GM23338 (cell line): ENCODE measurements at regions not wholly inside any gene's neighbourhood (a gene's known extent, or its start where the extent isn't known, plus 50 kb on each side); places are given as distances from the start of the nearest gene placed in this dataset.

ENCODE experiments used
- ATAC-seq: fragments of 200-7000 bp; cut with Tn5 transposase; 3 replicates; pipeline ENCODE4 v1.9.1; 2020
- DNase-seq: peaks from one replicate; pipeline ENCODE4 v3.0.0-alpha.2; 2015; ENCODE audit warnings: low spot score
- H2AFZ ChIP-seq: fragments of 200-600 bp; sonication (generic); 2 replicates; pipeline ENCODE4 v1.8.0; 2016; ENCODE audit warnings: antibody characterized with exemption, mild to moderate bottlenecking, moderate library complexity
- H3F3A ChIP-seq: fragments of 200-600 bp; sonication (generic); replicated peaks from 2 replicates; pipeline ENCODE4 v1.8.0; 2017; ENCODE audit warnings: antibody characterized with exemption, mixed run types, low read depth
- H3K27ac ChIP-seq: fragments of 200-600 bp; sonication (generic); 2 replicates; pipeline ENCODE4 v1.6.1; 2016; ENCODE audit warnings: low read depth
- H3K27me3 ChIP-seq: fragments of 200-600 bp; sonication (generic); 2 replicates; pipeline ENCODE4 v1.8.0; 2016; ENCODE audit warnings: mild to moderate bottlenecking, mixed run types, moderate library complexity; ENCODE audit not compliant: insufficient read depth
- H3K36me3 ChIP-seq: fragments of 200-600 bp; sonication (generic); 2 replicates; pipeline ENCODE4 v1.8.0; 2016; ENCODE audit warnings: mild to moderate bottlenecking; ENCODE audit not compliant: insufficient read depth
- H3K4me1 ChIP-seq: fragments of 200-600 bp; sonication (generic); 2 replicates; pipeline ENCODE4 v1.8.0; 2016; ENCODE audit warnings: mild to moderate bottlenecking, moderate library complexity; ENCODE audit not compliant: insufficient read depth
- H3K4me2 ChIP-seq: fragments of 200-600 bp; sonication (generic); 2 replicates; pipeline ENCODE4 v1.7.1; 2017; ENCODE audit warnings: mixed run types
- H3K4me3 ChIP-seq: fragments of 200-600 bp; sonication (generic); 2 replicates; pipeline ENCODE4 v1.6.1; 2016; ENCODE audit warnings: mixed run types
- H3K79me2 ChIP-seq: fragments of 200-600 bp; sonication (generic); replicated peaks from 2 replicates; pipeline ENCODE4 v1.8.0; 2017; ENCODE audit warnings: mild to moderate bottlenecking; ENCODE audit not compliant: insufficient read depth
- H3K9me2 ChIP-seq: fragments of 200-600 bp; sonication (generic); 2 replicates; pipeline ENCODE4 v1.8.0; 2017; ENCODE audit not compliant: insufficient read depth
- H4K20me1 ChIP-seq: fragments of 200-600 bp; sonication (generic); replicated peaks from 2 replicates; pipeline ENCODE4 v1.8.0; 2017; ENCODE audit warnings: mild to moderate bottlenecking; ENCODE audit not compliant: insufficient read depth
- H3K27ac Mint-ChIP-seq: 2 replicates; pipeline ENCODE4 v1.8.0; 2020; ENCODE audit warnings: inconsistent platforms, mild to moderate bottlenecking, moderate library complexity, mixed read lengths
- H3K27me3 Mint-ChIP-seq: 3 replicates; pipeline ENCODE4 v1.8.0; 2022; ENCODE audit warnings: low read depth, mild to moderate bottlenecking, moderate library complexity, mixed read lengths, inconsistent platforms; ENCODE audit not compliant: insufficient read depth, poor library complexity
- H3K36me3 Mint-ChIP-seq: 3 replicates; pipeline ENCODE4 v1.8.0; 2021; ENCODE audit warnings: low read depth, mild to moderate bottlenecking, inconsistent platforms, moderate library complexity, mixed read lengths
- H3K4me1 Mint-ChIP-seq: 3 replicates; pipeline ENCODE4 v1.8.0; 2020; ENCODE audit warnings: mild to moderate bottlenecking, inconsistent platforms, mixed read lengths
- H3K4me3 Mint-ChIP-seq: 3 replicates; pipeline ENCODE4 v1.8.0; 2021; ENCODE audit warnings: moderate library complexity, mild to moderate bottlenecking, inconsistent platforms, mixed read lengths
- H3K9me3 Mint-ChIP-seq: 3 replicates; pipeline ENCODE4 v1.8.0; 2020; ENCODE audit warnings: moderate library complexity, mild to moderate bottlenecking, inconsistent platforms, mixed read lengths
- CREB1 ChIP-seq: fragments of 250-450 bp; sonication (Bioruptor Pico); IDR thresholded peaks from 2 replicates; pipeline ENCODE4 v1.5.0; 2020; ENCODE audit warnings: low read depth, mild to moderate bottlenecking, moderate library complexity
- EZH2 ChIP-seq: fragments of 200-600 bp; sonication (generic); IDR thresholded peaks from one replicate; pipeline ENCODE4 v1.8.0; 2017; ENCODE audit warnings: antibody characterized with exemption, mild to moderate bottlenecking, low read depth; ENCODE audit not compliant: unreplicated experiment
- EZH2phosphoT487 ChIP-seq: fragments of 200-600 bp; sonication (generic); IDR thresholded peaks from one replicate; pipeline ENCODE4 v1.8.1; 2018; ENCODE audit warnings: antibody characterized with exemption; ENCODE audit not compliant: unreplicated experiment
- JUNB ChIP-seq: IDR thresholded peaks from one replicate; pipeline ENCODE4 v1.6.1; 2016; ENCODE audit warnings: antibody characterized with exemption; ENCODE audit not compliant: unreplicated experiment
- NANOG ChIP-seq: IDR thresholded peaks from 2 replicates; pipeline ENCODE4 v1.6.1; 2016; ENCODE audit warnings: antibody characterized with exemption, borderline replicate concordance
- POLR2AphosphoS5 ChIP-seq: IDR thresholded peaks from 2 replicates; pipeline ENCODE4 v1.6.1; 2016; ENCODE audit warnings: antibody characterized with exemption, low read depth
- ZNF114 ChIP-seq: fragments of 250-450 bp; sonication (Bioruptor Pico); IDR thresholded peaks from 2 replicates; pipeline ENCODE4 v1.5.0; 2020; ENCODE audit warnings: mild to moderate bottlenecking, moderate library complexity
- ZNF331 ChIP-seq: fragments of 250-450 bp; sonication (Bioruptor Pico); IDR thresholded peaks from 2 replicates; pipeline ENCODE4 v1.5.0; 2020; ENCODE audit warnings: low read depth, mild to moderate bottlenecking, moderate library complexity
- TF ChIP-seq, protein P1 (sequence below): fragments of 250-450 bp; sonication (Bioruptor Pico); IDR thresholded peaks from 2 replicates; pipeline ENCODE4 v1.5.0; 2020; ENCODE audit warnings: mild to moderate bottlenecking, moderate library complexity
- TF ChIP-seq, protein P2 (sequence below): IDR thresholded peaks from one replicate; pipeline ENCODE4 v1.6.1; 2018; ENCODE audit warnings: antibody characterized with exemption; ENCODE audit not compliant: unreplicated experiment
- TF ChIP-seq, protein P3 (sequence below): IDR thresholded peaks from 2 replicates; pipeline ENCODE4 v1.6.1; 2016; ENCODE audit warnings: antibody characterized with exemption
- TF ChIP-seq, protein P4 (sequence below), 2 experiments: fragments of 200-600 bp in 1 of 2; sonication (generic) in 1 of 2; conservative IDR thresholded peaks; 2 replicates each; pipeline versions ENCODE4 v1.5.1 to v1.6.1; 2016 to 2017; ENCODE audit warnings: antibody characterized with exemption in 2 of 2, low read depth in 2 of 2, mild to moderate bottlenecking in 2 of 2, moderate library complexity in 1 of 2

DNA sequence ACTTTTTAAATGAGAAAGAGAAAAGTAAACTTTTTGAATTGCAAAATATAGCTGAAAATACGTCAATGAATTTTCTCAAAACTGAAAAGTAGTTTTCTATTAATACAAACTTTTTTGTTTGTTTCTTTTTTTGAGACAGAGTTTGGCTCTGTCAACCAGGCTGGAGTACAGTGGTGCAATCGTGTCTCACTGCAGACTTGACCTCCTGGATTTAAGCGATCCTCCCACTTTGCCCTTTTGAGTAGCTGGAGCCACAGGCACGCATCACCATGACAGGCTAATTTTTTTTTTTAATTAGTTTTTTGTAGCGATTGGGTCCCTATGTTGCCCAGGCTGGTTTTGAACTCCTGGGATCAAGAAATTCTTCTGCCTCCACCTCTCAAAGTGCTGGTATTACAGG lies 610.4 kb downstream of the ELAVL2 start (continued):
- TF ChIP-seq, protein P1, sequence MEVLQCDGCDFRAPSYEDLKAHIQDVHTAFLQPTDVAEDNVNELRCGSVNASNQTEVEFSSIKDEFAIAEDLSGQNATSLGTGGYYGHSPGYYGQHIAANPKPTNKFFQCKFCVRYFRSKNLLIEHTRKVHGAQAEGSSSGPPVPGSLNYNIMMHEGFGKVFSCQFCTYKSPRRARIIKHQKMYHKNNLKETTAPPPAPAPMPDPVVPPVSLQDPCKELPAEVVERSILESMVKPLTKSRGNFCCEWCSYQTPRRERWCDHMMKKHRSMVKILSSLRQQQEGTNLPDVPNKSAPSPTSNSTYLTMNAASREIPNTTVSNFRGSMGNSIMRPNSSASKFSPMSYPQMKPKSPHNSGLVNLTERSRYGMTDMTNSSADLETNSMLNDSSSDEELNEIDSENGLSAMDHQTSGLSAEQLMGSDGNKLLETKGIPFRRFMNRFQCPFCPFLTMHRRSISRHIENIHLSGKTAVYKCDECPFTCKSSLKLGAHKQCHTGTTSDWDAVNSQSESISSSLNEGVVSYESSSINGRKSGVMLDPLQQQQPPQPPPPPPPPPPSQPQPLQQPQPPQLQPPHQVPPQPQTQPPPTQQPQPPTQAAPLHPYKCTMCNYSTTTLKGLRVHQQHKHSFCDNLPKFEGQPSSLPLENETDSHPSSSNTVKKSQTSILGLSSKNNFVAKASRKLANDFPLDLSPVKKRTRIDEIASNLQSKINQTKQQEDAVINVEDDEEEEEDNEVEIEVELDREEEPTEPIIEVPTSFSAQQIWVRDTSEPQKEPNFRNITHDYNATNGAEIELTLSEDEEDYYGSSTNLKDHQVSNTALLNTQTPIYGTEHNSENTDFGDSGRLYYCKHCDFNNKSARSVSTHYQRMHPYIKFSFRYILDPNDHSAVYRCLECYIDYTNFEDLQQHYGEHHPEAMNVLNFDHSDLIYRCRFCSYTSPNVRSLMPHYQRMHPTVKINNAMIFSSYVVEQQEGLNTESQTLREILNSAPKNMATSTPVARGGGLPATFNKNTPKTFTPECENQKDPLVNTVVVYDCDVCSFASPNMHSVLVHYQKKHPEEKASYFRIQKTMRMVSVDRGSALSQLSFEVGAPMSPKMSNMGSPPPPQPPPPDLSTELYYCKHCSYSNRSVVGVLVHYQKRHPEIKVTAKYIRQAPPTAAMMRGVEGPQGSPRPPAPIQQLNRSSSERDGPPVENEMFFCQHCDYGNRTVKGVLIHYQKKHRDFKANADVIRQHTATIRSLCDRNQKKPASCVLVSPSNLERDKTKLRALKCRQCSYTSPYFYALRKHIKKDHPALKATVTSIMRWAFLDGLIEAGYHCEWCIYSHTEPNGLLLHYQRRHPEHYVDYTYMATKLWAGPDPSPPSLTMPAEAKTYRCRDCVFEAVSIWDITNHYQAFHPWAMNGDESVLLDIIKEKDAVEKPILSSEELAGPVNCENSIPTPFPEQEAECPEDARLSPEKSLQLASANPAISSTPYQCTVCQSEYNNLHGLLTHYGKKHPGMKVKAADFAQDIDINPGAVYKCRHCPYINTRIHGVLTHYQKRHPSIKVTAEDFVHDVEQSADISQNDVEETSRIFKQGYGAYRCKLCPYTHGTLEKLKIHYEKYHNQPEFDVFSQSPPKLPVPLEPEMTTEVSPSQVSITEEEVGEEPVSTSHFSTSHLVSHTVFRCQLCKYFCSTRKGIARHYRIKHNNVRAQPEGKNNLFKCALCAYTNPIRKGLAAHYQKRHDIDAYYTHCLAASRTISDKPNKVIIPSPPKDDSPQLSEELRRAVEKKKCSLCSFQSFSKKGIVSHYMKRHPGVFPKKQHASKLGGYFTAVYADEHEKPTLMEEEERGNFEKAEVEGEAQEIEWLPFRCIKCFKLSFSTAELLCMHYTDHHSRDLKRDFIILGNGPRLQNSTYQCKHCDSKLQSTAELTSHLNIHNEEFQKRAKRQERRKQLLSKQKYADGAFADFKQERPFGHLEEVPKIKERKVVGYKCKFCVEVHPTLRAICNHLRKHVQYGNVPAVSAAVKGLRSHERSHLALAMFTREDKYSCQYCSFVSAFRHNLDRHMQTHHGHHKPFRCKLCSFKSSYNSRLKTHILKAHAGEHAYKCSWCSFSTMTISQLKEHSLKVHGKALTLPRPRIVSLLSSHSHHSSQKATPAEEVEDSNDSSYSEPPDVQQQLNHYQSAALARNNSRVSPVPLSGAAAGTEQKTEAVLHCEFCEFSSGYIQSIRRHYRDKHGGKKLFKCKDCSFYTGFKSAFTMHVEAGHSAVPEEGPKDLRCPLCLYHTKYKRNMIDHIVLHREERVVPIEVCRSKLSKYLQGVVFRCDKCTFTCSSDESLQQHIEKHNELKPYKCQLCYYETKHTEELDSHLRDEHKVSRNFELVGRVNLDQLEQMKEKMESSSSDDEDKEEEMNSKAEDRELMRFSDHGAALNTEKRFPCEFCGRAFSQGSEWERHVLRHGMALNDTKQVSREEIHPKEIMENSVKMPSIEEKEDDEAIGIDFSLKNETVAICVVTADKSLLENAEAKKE: no peak
- TF ChIP-seq NANOG: no peak

DNA sequence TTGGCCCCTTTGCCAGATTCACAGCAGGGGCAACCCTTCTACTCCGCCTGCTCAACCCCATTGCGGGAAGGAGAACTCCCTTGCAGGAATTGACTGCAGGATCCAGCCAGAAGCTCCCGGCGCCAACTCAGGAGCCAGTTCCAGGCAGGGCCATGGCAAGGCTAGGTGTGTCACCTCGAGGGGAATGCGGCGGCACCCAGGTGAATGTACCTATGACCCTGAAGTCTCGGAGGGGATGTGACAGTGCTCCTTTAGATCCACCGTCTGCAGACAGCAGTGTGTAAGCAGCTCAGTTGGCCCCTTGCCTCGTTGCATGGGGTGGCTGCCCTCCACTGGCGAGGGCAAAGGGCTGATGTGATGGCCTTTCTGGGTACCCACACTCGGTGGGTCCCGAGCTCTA lies 606.6 kb downstream of the ELAVL2 start:
- H3K4me3 ChIP-seq: no peak overlapping the region
- H3K36me3 ChIP-seq: no peaks in the 10 kb centered on the region
- H3K27me3 ChIP-seq: no peaks in the 10 kb centered on the region
- H3K27ac ChIP-seq: no peak overlapping the region
- no peak overlapping the region for H2AFZ ChIP-seq
- no peaks in the 10 kb centered on the region for H3K79me2 ChIP-seq
- TF ChIP-seq, protein P2, sequence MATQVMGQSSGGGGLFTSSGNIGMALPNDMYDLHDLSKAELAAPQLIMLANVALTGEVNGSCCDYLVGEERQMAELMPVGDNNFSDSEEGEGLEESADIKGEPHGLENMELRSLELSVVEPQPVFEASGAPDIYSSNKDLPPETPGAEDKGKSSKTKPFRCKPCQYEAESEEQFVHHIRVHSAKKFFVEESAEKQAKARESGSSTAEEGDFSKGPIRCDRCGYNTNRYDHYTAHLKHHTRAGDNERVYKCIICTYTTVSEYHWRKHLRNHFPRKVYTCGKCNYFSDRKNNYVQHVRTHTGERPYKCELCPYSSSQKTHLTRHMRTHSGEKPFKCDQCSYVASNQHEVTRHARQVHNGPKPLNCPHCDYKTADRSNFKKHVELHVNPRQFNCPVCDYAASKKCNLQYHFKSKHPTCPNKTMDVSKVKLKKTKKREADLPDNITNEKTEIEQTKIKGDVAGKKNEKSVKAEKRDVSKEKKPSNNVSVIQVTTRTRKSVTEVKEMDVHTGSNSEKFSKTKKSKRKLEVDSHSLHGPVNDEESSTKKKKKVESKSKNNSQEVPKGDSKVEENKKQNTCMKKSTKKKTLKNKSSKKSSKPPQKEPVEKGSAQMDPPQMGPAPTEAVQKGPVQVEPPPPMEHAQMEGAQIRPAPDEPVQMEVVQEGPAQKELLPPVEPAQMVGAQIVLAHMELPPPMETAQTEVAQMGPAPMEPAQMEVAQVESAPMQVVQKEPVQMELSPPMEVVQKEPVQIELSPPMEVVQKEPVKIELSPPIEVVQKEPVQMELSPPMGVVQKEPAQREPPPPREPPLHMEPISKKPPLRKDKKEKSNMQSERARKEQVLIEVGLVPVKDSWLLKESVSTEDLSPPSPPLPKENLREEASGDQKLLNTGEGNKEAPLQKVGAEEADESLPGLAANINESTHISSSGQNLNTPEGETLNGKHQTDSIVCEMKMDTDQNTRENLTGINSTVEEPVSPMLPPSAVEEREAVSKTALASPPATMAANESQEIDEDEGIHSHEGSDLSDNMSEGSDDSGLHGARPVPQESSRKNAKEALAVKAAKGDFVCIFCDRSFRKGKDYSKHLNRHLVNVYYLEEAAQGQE: no peak
- TF ChIP-seq ZNF114 (CRISPR knock-in tag): no peak
- TF ChIP-seq, protein P3, sequence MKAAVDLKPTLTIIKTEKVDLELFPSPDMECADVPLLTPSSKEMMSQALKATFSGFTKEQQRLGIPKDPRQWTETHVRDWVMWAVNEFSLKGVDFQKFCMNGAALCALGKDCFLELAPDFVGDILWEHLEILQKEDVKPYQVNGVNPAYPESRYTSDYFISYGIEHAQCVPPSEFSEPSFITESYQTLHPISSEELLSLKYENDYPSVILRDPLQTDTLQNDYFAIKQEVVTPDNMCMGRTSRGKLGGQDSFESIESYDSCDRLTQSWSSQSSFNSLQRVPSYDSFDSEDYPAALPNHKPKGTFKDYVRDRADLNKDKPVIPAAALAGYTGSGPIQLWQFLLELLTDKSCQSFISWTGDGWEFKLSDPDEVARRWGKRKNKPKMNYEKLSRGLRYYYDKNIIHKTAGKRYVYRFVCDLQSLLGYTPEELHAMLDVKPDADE: no peak
- TF ChIP-seq, protein P4, sequence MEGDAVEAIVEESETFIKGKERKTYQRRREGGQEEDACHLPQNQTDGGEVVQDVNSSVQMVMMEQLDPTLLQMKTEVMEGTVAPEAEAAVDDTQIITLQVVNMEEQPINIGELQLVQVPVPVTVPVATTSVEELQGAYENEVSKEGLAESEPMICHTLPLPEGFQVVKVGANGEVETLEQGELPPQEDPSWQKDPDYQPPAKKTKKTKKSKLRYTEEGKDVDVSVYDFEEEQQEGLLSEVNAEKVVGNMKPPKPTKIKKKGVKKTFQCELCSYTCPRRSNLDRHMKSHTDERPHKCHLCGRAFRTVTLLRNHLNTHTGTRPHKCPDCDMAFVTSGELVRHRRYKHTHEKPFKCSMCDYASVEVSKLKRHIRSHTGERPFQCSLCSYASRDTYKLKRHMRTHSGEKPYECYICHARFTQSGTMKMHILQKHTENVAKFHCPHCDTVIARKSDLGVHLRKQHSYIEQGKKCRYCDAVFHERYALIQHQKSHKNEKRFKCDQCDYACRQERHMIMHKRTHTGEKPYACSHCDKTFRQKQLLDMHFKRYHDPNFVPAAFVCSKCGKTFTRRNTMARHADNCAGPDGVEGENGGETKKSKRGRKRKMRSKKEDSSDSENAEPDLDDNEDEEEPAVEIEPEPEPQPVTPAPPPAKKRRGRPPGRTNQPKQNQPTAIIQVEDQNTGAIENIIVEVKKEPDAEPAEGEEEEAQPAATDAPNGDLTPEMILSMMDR (conservative IDR thresholded peaks at IDR 0.05; ENCODE audit: low read depth in 2 of 2): no peak
- no peak for TF ChIP-seq NANOG
- TF ChIP-seq CREB1 (CRISPR knock-in tag): no peak
- no peak for TF ChIP-seq EZH2phosphoT487
- no peak for TF ChIP-seq ZNF331 (CRISPR knock-in tag)
- TF ChIP-seq JUNB: no peak
- TF ChIP-seq POLR2AphosphoS5: no peak
- TF ChIP-seq EZH2: no peak
- ATAC-seq (no peak), DNase-seq (no peak)
- peaks cover 3% of the 10 kb centered on the region; the same call in 2 of the 3 replicates for H3K4me1 Mint-ChIP-seq
- H3K4me2 ChIP-seq: no peak overlapping the region
- H3K9me2 ChIP-seq: no peaks in the 10 kb centered on the region; the same call in 1 of the 2 replicates
- H3K36me3 Mint-ChIP-seq: peaks cover 11% of the 10 kb centered on the region; the same call in 1 of the 3 replicates
- H4K20me1 ChIP-seq: no peaks in the 10 kb centered on the region
- H3K4me1 ChIP-seq: no peaks in the 10 kb centered on the region
- H3F3A ChIP-seq: no peaks in the 10 kb centered on the region
- H3K9me3 Mint-ChIP-seq: peaks cover 17% of the 10 kb centered on the region; the same call in 2 of the 3 replicates
- H3K4me3 Mint-ChIP-seq: no peak overlapping the region
- no peak overlapping the region for H3K27ac Mint-ChIP-seq
- peaks cover 3% of the 10 kb centered on the region for H3K27me3 Mint-ChIP-seq
